ENCODE measurements at regions not wholly inside any gene's neighbourhood (a gene's known extent, or its start where the extent isn't known, plus 50 kb on each side); places are given as distances from the start of the nearest gene placed in this dataset.
A peak's percentile ranks its signal among the peaks of the same experiment; 100 is the strongest.

- no peaks in the 10 kb centered on the region for H3K36me3 ChIP-seq (ENCODE audit: control insufficient read depth in 2 of 2, insufficient read depth in 2 of 2, low read length in 2 of 2)
- no peaks in the 10 kb centered on the region for H3K27me3 ChIP-seq (ENCODE audit: control insufficient read depth in 1 of 2, insufficient read depth in 2 of 2, low read length in 2 of 2)
- H3K27ac ChIP-seq (ENCODE audit: low read length) = no peak overlapping the region
- H3K4me1 ChIP-seq (ENCODE audit: control insufficient read depth, insufficient read depth, low read length) = peaks cover 13% of the 10 kb centered on the region
- H3K9ac ChIP-seq (ENCODE audit: low read length in 2 of 2) = no peak overlapping the region
- no peaks in the 10 kb centered on the region for H3K9me3 ChIP-seq (ENCODE audit: control insufficient read depth in 2 of 2, low read length in 2 of 2)
- H3K4me3 ChIP-seq (ENCODE audit: low read length in 2 of 2) = no peak overlapping the region
Observed at GRCh38 chr5:126368239-126368812, 54.9 kb upstream of the GRAMD2B start.

- H3K9me3 ChIP-seq (ENCODE audit: control insufficient read depth in 2 of 2, low read length in 2 of 2) = no peaks in the 10 kb centered on the region
- no peak overlapping the region for H3K27ac ChIP-seq (ENCODE audit: low read length)
- H3K4me1 ChIP-seq (ENCODE audit: control insufficient read depth, insufficient read depth, low read length) = peaks cover 13% of the 10 kb centered on the region
Observed at GRCh38 chr5:126369083-126369482, 54.1 kb upstream of the GRAMD2B start.

GRCh38 chr5:126369995-126370731 is 53.0 kb upstream of the GRAMD2B start:
- no peaks in the 10 kb centered on the region for H3K9me3 ChIP-seq (ENCODE audit: control insufficient read depth in 2 of 2, low read length in 2 of 2)
- H3K27me3 ChIP-seq (ENCODE audit: control insufficient read depth in 1 of 2, insufficient read depth in 2 of 2, low read length in 2 of 2) = no peaks in the 10 kb centered on the region
- no peaks in the 10 kb centered on the region for H3K36me3 ChIP-seq (ENCODE audit: control insufficient read depth in 2 of 2, insufficient read depth in 2 of 2, low read length in 2 of 2)
- no peak overlapping the region for H3K9ac ChIP-seq (ENCODE audit: low read length in 2 of 2)
- H3K4me1 ChIP-seq (ENCODE audit: control insufficient read depth, insufficient read depth, low read length) = peaks cover 13% of the 10 kb centered on the region
- peak overlapping the region in 1 of 2 donors; percentile 23 for H3K4me3 ChIP-seq (ENCODE audit: low read length in 2 of 2)
- H3K27ac ChIP-seq (ENCODE audit: low read length) = peak overlapping the region; percentile 18

More at GRCh38 chr5:126369083-126369482, 54.1 kb upstream of the GRAMD2B start:
- Histone ChIP-seq H3K9ac (ENCODE audit: low read length in 2 of 2) (no peak overlapping the region), H3K4me3 (ENCODE audit: low read length in 2 of 2) (no peak overlapping the region), H3K27me3 (ENCODE audit: control insufficient read depth in 1 of 2, insufficient read depth in 2 of 2, low read length in 2 of 2) (no peaks in the 10 kb centered on the region), H3K36me3 (ENCODE audit: control insufficient read depth in 2 of 2, insufficient read depth in 2 of 2, low read length in 2 of 2) (no peaks in the 10 kb centered on the region)

GRCh38 chr5:126370796-126371718 is 52.2 kb upstream of the GRAMD2B start:
- no peak overlapping the region for H3K27ac ChIP-seq (ENCODE audit: low read length)
- H3K4me3 ChIP-seq (ENCODE audit: low read length in 2 of 2) = no peak overlapping the region
- no peaks in the 10 kb centered on the region for H3K36me3 ChIP-seq (ENCODE audit: control insufficient read depth in 2 of 2, insufficient read depth in 2 of 2, low read length in 2 of 2)
- H3K9me3 ChIP-seq (ENCODE audit: control insufficient read depth in 2 of 2, low read length in 2 of 2) = no peaks in the 10 kb centered on the region
- H3K4me1 ChIP-seq (ENCODE audit: control insufficient read depth, insufficient read depth, low read length) = peaks cover 13% of the 10 kb centered on the region
- H3K27me3 ChIP-seq (ENCODE audit: control insufficient read depth in 1 of 2, insufficient read depth in 2 of 2, low read length in 2 of 2) = no peaks in the 10 kb centered on the region
- H3K9ac ChIP-seq (ENCODE audit: low read length in 2 of 2) = no peak overlapping the region

GRCh38 chr5:126373375-126374108 is 49.7 kb upstream of the GRAMD2B start:
- H3K4me3 ChIP-seq (ENCODE audit: low read length in 2 of 2) = no peak overlapping the region
- H3K9ac ChIP-seq (ENCODE audit: low read length in 2 of 2) = no peak overlapping the region
- no peaks in the 10 kb centered on the region for H3K9me3 ChIP-seq (ENCODE audit: control insufficient read depth in 2 of 2, low read length in 2 of 2)
- no peak overlapping the region for H3K27ac ChIP-seq (ENCODE audit: low read length)
- H3K4me1 ChIP-seq (ENCODE audit: control insufficient read depth, insufficient read depth, low read length) = peaks cover 18% of the 10 kb centered on the region
- no peaks in the 10 kb centered on the region for H3K36me3 ChIP-seq (ENCODE audit: control insufficient read depth in 2 of 2, insufficient read depth in 2 of 2, low read length in 2 of 2)
- H3K27me3 ChIP-seq (ENCODE audit: control insufficient read depth in 1 of 2, insufficient read depth in 2 of 2, low read length in 2 of 2) = no peaks in the 10 kb centered on the region

All from stomach smooth muscle (tissue), 2 donors.